Right lobe of liver (tissue), 4 donors: ENCODE measurements at regions not wholly inside any gene's neighbourhood (a gene's known extent, or its start where the extent isn't known, plus 50 kb on each side); places are given as distances from the start of the nearest gene placed in this dataset.

Experiments used
- CTCF ChIP-seq, 4 donors: fragments of 200-600 bp in 3 of 4; fragments of 450-650 bp in 1 of 4; IDR thresholded peaks; one replicate each; pipeline versions ENCODE4 v1.5.1 to v1.8.0; 2016 to 2022; ENCODE audit warnings: antibody characterized with exemption in 4 of 4, mild to moderate bottlenecking in 2 of 4
- POLR2A ChIP-seq: fragments of 450-650 bp; IDR thresholded peaks from one replicate; pipeline ENCODE4 v1.6.1; 2017; ENCODE audit warnings: antibody characterized with exemption, mild to moderate bottlenecking
- donor health status: DM: no; HTN: no; CAD: no.
- donor health status: DM: no; HTN: no; CAD: no.
- donor health status: DM: no; HTN: yes; CAD: no.

GRCh38 chr1:29380532-29380931 is 144.2 kb downstream of the PTPRU start:
- TF ChIP-seq CTCF (IDR thresholded peaks at IDR 0.05) (no peak), POLR2A (no peak)
